RWPE1 (cell line): ENCODE measurements at regions not wholly inside any gene's neighbourhood (a gene's known extent, or its start where the extent isn't known, plus 50 kb on each side); places are given as distances from the start of the nearest gene placed in this dataset.

ENCODE experiments used
- CTCF ChIA-PET: fragments of 350-600 bp; sonication (Branson Sonifier 250); formaldehyde crosslinking; extraction: SDS; loops from one replicate; lab custom pipeline; 2021; lab: Yijun Ruan, JAX
- POLR2A ChIA-PET: fragments of 400-600 bp; formaldehyde crosslinking; extraction: SDS; loops from one replicate; lab custom pipeline; 2020; ENCODE audit warnings: antibody characterized with exemption; ENCODE audit not compliant: low non-redundant PET; lab: Yijun Ruan, JAX
- DNase-seq: peaks from one replicate; pipeline ENCODE4 v3.0.0; 2012; ENCODE audit warnings: low spot score
- H3K27ac ChIP-seq: fragments of 450-650 bp; 2 replicates; pipeline ENCODE4 v1.5.1; 2017
- CTCF ChIP-seq: fragments of 450-650 bp; conservative IDR thresholded peaks from 2 replicates; pipeline ENCODE4 v1.5.1; 2017; ENCODE audit warnings: low read depth, mild to moderate bottlenecking

- no peak overlapping the region for H3K27ac ChIP-seq
- ChIA-PET CTCF (interaction anchor here (0.6 kb wide), 1 partner anchor 126 kb away, joined by 4 read pairs; no protein-coding TSS in a partner anchor), POLR2A (interaction anchor here (0.6 kb wide), 1 partner anchor 15 kb away, joined by 3 read pairs; no protein-coding TSS in a partner anchor)
- TF ChIP-seq CTCF, result no peak
- no peak for DNase-seq
Measured at GRCh38 chr7:66508431-66508830, 120.2 kb upstream of the KCTD7 start.

GRCh38 chr7:66514050-66514449, 114.6 kb upstream of the KCTD7 start:
- ChIA-PET CTCF (interaction anchor here (0.6 kb wide), 1 partner anchor 126 kb away, joined by 3 read pairs; no protein-coding TSS in a partner anchor), POLR2A (no interaction called here)
- DNase-seq, result no peak
- TF ChIP-seq CTCF, result no peak
- H3K27ac ChIP-seq, result no peak overlapping the region

- DNase-seq, result no peak
- no peak for TF ChIP-seq CTCF
- H3K27ac ChIP-seq, result no peak overlapping the region
- ChIA-PET POLR2A (interaction anchor here (0.6 kb wide), 1 partner anchor 8 kb away, joined by 3 read pairs; no protein-coding TSS in a partner anchor), CTCF (interaction anchor here (0.6 kb wide), 1 partner anchor 143 kb away, joined by 3 read pairs; no protein-coding TSS in a partner anchor)
Measured at GRCh38 chr7:66517212-66517909, 111.3 kb upstream of the KCTD7 start.

GRCh38 chr7:66518151-66518691, 110.5 kb upstream of the KCTD7 start:
- TF ChIP-seq CTCF, result no peak
- CTCF ChIA-PET, result interaction anchor here (0.6 kb wide), 1 partner anchor 142 kb away, joined by 3 read pairs; no protein-coding TSS in a partner anchor
- POLR2A ChIA-PET, result no interaction called here
- no peak for DNase-seq
- H3K27ac ChIP-seq, result no peak overlapping the region

- POLR2A ChIA-PET, result no interaction called here
- CTCF ChIA-PET, result no interaction called here
- no peak for TF ChIP-seq CTCF
- DNase-seq, result no peak
- no peak overlapping the region for H3K27ac ChIP-seq
Measured at GRCh38 chr7:66521675-66522074, 107.0 kb upstream of the KCTD7 start.

- POLR2A ChIA-PET, result interaction anchor here (0.7 kb wide), 1 partner anchor 29 kb away, joined by 3 read pairs; no protein-coding TSS in a partner anchor
- no peak overlapping the region for H3K27ac ChIP-seq
- 0 out of 2 replicates have a peak, but pooled peaks have one; percentile 22 for TF ChIP-seq CTCF
- no peak for DNase-seq
- CTCF ChIA-PET, result interaction anchor here (0.6 kb wide), 2 partner anchors 9 to 400 kb away, joined by 3 to 6 read pairs; no protein-coding TSS in a partner anchor
Measured at GRCh38 chr7:66522518-66522917, 106.2 kb upstream of the KCTD7 start.
